BE2C (cell line): ENCODE measurements at regions not wholly inside any gene's neighbourhood (a gene's known extent, or its start where the extent isn't known, plus 50 kb on each side); places are given as distances from the start of the nearest gene placed in this dataset.

Experiments used
- DNase-seq: peaks from one replicate; pipeline ENCODE4 v3.0.0-alpha.2; 2020
- H3K27me3 ChIP-seq: fragments of 250-450 bp; sonication (Bioruptor Pico); 2 replicates; pipeline ENCODE4 v1.5.1; 2020; ENCODE audit warnings: mild to moderate bottlenecking
- H3K36me3 ChIP-seq: fragments of 250-450 bp; sonication (Bioruptor Pico); 2 replicates; pipeline ENCODE4 v1.5.1; 2020; ENCODE audit warnings: mild to moderate bottlenecking
- H3K4me1 ChIP-seq: fragments of 250-450 bp; sonication (Bioruptor Pico); 2 replicates; pipeline ENCODE4 v1.5.1; 2020
- H3K4me3 ChIP-seq: 2 replicates; pipeline ENCODE4 v1.5.1; 2011; ENCODE audit warnings: low read depth, low read length
- H3K9me3 ChIP-seq: fragments of 250-450 bp; sonication (Bioruptor Pico); 2 replicates; pipeline ENCODE4 v1.5.1; 2020
- TF ChIP-seq, protein P1 (sequence below): IDR thresholded peaks from 2 replicates; pipeline ENCODE4 v1.5.1; 2012; ENCODE audit warnings: mild to moderate bottlenecking, low read depth, low read length

DNA sequence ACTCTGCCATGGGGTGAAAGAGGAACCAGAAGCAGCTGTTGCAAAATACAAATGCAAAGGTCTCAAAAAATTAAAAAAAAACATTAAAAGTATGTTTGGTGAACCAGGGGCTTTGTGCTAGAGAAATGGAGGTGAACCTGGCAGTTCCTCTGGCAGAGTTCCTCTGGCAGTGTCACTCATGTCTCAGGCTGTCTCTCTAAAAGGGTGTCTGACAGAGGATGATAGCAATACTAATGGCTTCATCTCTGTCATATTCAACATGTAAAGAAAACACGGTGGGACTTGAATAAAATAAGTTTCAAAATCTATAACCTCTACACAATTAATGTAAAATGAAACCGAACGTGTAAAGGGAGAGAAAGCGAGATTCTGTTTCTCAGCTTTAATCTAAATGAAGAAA is 375.7 kb upstream of the VWC2 start:
- DNase-seq: no peak
- Histone ChIP-seq H3K27me3 (no peaks in the 10 kb centered on the region), H3K4me3 (no peak overlapping the region), H3K4me1 (no peaks in the 10 kb centered on the region), H3K36me3 (no peaks in the 10 kb centered on the region), H3K9me3 (no peaks in the 10 kb centered on the region)
- TF ChIP-seq, protein P1, sequence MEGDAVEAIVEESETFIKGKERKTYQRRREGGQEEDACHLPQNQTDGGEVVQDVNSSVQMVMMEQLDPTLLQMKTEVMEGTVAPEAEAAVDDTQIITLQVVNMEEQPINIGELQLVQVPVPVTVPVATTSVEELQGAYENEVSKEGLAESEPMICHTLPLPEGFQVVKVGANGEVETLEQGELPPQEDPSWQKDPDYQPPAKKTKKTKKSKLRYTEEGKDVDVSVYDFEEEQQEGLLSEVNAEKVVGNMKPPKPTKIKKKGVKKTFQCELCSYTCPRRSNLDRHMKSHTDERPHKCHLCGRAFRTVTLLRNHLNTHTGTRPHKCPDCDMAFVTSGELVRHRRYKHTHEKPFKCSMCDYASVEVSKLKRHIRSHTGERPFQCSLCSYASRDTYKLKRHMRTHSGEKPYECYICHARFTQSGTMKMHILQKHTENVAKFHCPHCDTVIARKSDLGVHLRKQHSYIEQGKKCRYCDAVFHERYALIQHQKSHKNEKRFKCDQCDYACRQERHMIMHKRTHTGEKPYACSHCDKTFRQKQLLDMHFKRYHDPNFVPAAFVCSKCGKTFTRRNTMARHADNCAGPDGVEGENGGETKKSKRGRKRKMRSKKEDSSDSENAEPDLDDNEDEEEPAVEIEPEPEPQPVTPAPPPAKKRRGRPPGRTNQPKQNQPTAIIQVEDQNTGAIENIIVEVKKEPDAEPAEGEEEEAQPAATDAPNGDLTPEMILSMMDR: no peak

DNA sequence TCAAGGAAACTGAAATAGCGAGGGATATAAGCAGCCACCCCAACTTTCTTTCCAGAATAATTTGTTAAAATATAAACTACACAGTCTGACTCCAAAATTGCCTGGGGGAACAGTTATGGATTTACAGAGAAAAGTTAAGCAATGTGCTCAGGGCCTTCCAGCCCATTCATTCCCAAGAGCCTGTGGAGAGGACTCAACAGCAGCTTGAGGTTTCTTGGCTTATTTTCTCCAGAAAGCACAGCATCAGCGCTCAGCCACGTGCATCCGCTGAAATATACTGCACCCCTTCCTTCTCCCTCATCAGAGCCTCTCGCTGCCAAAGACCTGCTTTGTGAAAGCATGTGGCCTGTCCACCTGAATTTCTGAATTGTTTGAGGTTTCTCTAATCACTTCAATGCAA is 375.2 kb upstream of the VWC2 start:
- H3K4me3 ChIP-seq: no peak overlapping the region
- H3K9me3 ChIP-seq: no peaks in the 10 kb centered on the region
- H3K27me3 ChIP-seq: no peaks in the 10 kb centered on the region
- no peak for DNase-seq
- TF ChIP-seq, protein P1: no peak
- H3K4me1 ChIP-seq: no peaks in the 10 kb centered on the region
- H3K36me3 ChIP-seq: no peaks in the 10 kb centered on the region

DNA sequence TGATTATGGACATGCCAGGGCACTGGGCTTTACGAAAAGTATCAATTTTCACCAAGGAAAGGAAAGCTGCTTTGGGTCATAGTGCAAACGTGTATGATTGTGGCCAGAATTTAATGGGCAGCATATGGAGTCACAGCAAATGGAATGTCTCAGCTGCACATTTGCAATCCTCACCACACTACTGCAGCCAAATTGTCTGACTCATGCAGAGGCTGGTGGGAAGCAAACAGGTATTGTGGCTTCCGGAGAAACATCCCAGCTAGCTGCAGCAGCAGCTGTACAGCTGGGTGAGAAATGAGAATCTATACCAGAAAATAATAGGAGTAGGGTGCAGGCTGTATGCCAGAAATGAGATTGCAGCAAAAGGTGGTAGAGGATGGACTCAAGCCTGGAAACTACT is 374.7 kb upstream of the VWC2 start:
- Histone ChIP-seq H3K4me3 (no peak overlapping the region), H3K9me3 (no peaks in the 10 kb centered on the region), H3K27me3 (no peaks in the 10 kb centered on the region), H3K36me3 (no peaks in the 10 kb centered on the region), H3K4me1 (no peaks in the 10 kb centered on the region)
- DNase-seq: no peak
- TF ChIP-seq, protein P1: no peak

DNA sequence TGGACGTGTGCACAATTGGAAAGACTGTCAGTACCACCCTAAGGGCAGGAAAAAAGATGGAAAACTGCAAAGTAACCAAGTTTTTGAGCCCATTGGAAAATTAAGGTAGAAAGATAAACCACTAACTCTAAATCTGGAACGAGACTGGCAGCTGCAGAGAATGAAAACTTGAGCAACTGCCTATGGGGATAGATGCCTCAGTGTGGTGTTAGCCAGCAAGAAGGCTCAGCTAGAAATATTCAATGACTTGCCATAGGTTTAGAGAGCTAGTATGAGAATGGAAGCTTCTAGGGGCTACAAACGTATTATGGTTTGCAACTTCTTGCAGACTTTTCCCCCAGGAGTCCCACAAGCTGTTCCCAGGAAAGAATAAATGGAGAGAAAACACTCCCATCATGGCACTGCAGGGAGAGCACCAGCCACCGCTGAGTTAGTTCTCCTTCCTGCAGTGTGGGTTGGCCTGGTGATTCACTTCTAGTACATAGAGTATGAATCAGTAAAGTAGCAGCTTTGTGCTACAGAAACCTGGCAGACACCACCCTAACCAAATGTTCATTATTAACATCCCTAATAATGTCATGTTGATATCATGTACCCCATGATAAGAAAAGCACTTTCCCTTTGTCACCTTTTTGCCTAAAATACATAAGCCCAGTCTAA is 372.4 kb upstream of the VWC2 start:
- no peak for DNase-seq
- TF ChIP-seq, protein P1: no peak
- H3K36me3 ChIP-seq: no peaks in the 10 kb centered on the region
- H3K27me3 ChIP-seq: no peaks in the 10 kb centered on the region
- H3K4me3 ChIP-seq: no peak overlapping the region
- no peaks in the 10 kb centered on the region for H3K4me1 ChIP-seq
- no peaks in the 10 kb centered on the region for H3K9me3 ChIP-seq

DNA sequence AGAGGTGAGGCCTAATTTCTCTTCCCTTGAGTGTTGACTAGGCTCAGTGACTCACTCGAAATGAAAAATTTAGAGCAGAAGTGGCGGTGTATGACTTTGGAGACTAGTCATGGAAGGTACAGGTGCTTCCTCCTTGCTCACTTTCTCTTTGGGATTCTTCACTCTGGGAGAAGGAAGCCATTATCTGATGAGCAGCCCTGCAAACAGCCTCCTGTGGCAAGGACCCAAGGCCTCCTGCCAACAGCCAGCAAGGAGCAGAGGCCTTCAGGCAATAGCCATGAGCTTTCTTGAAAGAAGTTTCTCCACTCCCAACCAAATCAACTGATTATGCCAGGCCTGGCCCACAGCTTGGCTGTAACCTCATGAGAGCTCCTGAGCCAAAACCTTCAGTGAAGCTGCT is 369.6 kb upstream of the VWC2 start:
- Histone ChIP-seq H3K36me3 (no peaks in the 10 kb centered on the region), H3K9me3 (no peaks in the 10 kb centered on the region), H3K27me3 (no peaks in the 10 kb centered on the region), H3K4me1 (no peaks in the 10 kb centered on the region), H3K4me3 (no peak overlapping the region)
- TF ChIP-seq, protein P1: no peak
- no peak for DNase-seq

DNA sequence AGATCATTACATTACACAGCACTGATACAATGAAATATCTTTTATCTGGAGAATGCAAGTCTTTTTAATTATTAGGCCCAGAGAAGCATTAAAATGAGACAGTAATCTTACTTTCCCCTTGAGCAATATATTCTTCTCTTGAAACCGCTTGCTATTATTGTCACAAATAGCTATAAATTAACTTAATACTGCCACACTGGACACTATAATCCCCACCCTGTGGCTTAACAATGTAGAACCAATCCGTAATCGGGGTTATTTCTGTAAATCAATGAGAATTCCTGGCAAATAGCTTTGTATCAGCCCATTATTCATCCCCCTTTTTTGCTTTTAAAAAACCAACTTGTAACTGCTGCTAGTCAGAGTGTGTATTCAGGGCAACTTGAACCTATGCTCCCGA is 366.2 kb upstream of the VWC2 start:
- Histone ChIP-seq H3K36me3 (no peaks in the 10 kb centered on the region), H3K27me3 (no peaks in the 10 kb centered on the region), H3K9me3 (no peaks in the 10 kb centered on the region), H3K4me1 (no peaks in the 10 kb centered on the region), H3K4me3 (no peak overlapping the region)
- TF ChIP-seq, protein P1: no peak
- DNase-seq: no peak
